ENCODE measurements at regions not wholly inside any gene's neighbourhood (a gene's known extent, or its start where the extent isn't known, plus 50 kb on each side); places are given as distances from the start of the nearest gene placed in this dataset.
A peak's percentile ranks its signal among the peaks of the same experiment; 100 is the strongest.

DNA sequence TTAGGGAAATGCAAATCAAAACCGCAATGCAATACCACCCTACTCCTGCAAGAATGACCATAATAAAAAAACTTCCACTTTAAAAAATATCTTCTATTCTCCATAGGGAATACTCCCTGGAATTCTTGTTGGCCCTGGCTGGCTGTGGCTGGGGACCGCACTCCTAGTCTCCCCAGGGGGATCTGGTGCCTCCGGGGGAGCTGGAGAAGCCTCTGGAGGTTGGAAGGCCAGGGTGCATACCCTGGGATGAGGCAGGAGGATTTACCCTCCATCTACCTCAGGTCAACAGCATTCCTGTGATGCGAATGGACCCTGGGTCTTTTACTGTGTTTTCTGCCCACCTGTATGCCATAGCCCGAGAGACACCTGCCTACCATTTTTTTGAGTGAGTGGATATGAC, 120.0 kb upstream of the ZNF536 start:
- H3K4me2 ChIP-seq = no peak overlapping the region
- WGBS (ENCODE audit: missing lambda C conversion rate) = 7% methylated on average over 5 of the region's 5 CpGs
- ATAC-seq = no peak
- no peak overlapping the region for H3K4me3 ChIP-seq
- no peak overlapping the region for H3K27ac ChIP-seq
- no peak for TF ChIP-seq BCL3 (IDR thresholded peaks at IDR 0.05)
- no peak for TF ChIP-seq FOSB (CRISPR knock-in tag; IDR thresholded peaks at IDR 0.05)
- H3K9me3 ChIP-seq = no peaks in the 10 kb centered on the region
- CTCF ChIA-PET = interaction anchor here (1.3 kb wide), 1 partner anchor 11 kb away, joined by 4 read pairs; no protein-coding TSS in a partner anchor
- FAIRE-seq = no peak
- DNase-seq (ENCODE audit: low read depth in 1 of 2, low spot score in 1 of 2) = no peak
- no peaks in the 10 kb centered on the region for H3K4me1 ChIP-seq
- POLR2A ChIA-PET = no interaction called here

DNA sequence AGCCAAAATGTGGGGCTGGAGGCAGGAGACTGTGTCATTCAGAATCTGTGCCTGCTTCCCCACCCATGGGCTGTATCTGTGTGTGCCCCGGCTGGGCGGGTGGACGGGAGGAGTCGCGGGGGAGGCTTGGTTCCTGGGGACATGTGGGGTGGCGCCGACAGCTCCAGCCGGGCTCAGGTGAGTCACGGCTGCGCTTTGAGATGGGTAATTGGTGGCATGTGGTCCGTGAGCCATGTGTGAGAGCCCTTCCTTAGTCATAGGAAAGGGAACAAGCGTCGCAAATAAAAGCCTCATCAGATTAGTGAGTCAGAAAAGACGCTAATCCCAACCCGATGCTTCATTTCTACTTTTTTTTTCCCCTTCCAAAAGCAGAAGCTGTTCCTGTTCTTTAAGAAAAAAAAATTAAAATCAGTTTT, 118.6 kb upstream of the ZNF536 start:
- no peak overlapping the region for H3K27ac ChIP-seq
- ChIA-PET CTCF (no interaction called here), POLR2A (no interaction called here)
- no peaks in the 10 kb centered on the region for H3K4me1 ChIP-seq
- no peak overlapping the region for H3K4me3 ChIP-seq
- 9% methylated on average over 15 of the region's 15 CpGs for WGBS (ENCODE audit: missing lambda C conversion rate)
- peak in 1 of 2 experiments; percentile 14; a peak in 1 of 6 replicates for ATAC-seq
- FAIRE-seq = no peak
- TF ChIP-seq NPAS2 (CRISPR knock-in tag; IDR thresholded peaks at IDR 0.05; ENCODE audit: borderline replicate concordance) = no peak
- no peak for TF ChIP-seq CBX8 (IDR thresholded peaks at IDR 0.05)
- TF ChIP-seq ELK1 (IDR thresholded peaks at IDR 0.05; ENCODE audit: low read depth, low read length) = no peak
- TF ChIP-seq, protein P1, sequence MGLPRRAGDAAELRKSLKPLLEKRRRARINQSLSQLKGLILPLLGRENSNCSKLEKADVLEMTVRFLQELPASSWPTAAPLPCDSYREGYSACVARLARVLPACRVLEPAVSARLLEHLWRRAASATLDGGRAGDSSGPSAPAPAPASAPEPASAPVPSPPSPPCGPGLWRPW (IDR thresholded peaks at IDR 0.05) = no peak
- no peak overlapping the region for H3K4me2 ChIP-seq
- DNase-seq (ENCODE audit: low read depth in 1 of 2, low spot score in 1 of 2) = no peak
- no peaks in the 10 kb centered on the region; the same call in 2 of the 3 replicates for H3K9me3 ChIP-seq

DNA sequence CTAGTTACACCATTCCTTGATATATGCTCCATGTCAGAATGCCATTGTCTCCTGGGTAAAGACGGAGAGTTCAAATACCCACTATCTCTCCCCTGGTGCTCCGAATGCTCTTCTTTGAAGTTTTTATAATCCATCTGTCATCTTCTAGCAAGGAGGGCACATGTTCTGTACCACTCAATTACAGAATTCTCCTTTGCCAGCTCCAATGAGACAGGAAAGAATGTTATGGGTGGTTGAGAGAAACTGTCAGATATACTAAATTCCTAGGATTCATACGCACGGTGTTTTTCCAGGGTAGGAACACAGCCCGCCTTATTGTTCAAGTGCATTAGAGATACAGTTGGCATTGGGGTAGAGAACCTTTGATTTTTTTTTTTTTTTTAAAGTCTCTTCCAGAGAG, 118.0 kb upstream of the ZNF536 start:
- no peak for TF ChIP-seq ZC3H11A (IDR thresholded peaks at IDR 0.05)
- TF ChIP-seq EHMT2 (IDR thresholded peaks at IDR 0.05; ENCODE audit: low read depth) = no peak
- no peak for TF ChIP-seq ATOH8 (CRISPR knock-in tag; IDR thresholded peaks at IDR 0.05; ENCODE audit: low read depth)
- TF ChIP-seq FOXS1 (CRISPR knock-in tag; IDR thresholded peaks at IDR 0.05) = no peak
- TF ChIP-seq SREBF2 (IDR thresholded peaks at IDR 0.05) = no peak
- TF ChIP-seq RCOR1 (IDR thresholded peaks at IDR 0.05; ENCODE audit: low read depth, low read length) = no peak
- TF ChIP-seq, protein P2, sequence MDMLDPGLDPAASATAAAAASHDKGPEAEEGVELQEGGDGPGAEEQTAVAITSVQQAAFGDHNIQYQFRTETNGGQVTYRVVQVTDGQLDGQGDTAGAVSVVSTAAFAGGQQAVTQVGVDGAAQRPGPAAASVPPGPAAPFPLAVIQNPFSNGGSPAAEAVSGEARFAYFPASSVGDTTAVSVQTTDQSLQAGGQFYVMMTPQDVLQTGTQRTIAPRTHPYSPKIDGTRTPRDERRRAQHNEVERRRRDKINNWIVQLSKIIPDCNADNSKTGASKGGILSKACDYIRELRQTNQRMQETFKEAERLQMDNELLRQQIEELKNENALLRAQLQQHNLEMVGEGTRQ (IDR thresholded peaks at IDR 0.05) = no peak
- no peak for TF ChIP-seq RAD21 (conservative IDR thresholded peaks at IDR 0.05 in 1 of 2, IDR thresholded peaks at IDR 0.05 in 1 of 2)
- no peak for TF ChIP-seq PHF8 (IDR thresholded peaks at IDR 0.05; ENCODE audit: borderline replicate concordance, low read depth)
- TF ChIP-seq KDM5A (IDR thresholded peaks at IDR 0.05) = no peak
- TF ChIP-seq EP300 (IDR thresholded peaks at IDR 0.05) = no peak
- no peak for TF ChIP-seq CTCF (IDR thresholded peaks at IDR 0.05)
- TF ChIP-seq CBX2 (IDR thresholded peaks at IDR 0.05; ENCODE audit: borderline replicate concordance, low read depth) = no peak
- TF ChIP-seq, protein P3, sequence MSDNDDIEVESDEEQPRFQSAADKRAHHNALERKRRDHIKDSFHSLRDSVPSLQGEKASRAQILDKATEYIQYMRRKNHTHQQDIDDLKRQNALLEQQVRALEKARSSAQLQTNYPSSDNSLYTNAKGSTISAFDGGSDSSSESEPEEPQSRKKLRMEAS (IDR thresholded peaks at IDR 0.05) = no peak
- TF ChIP-seq NR3C1 (IDR thresholded peaks at IDR 0.05) = no peak
- no peak for TF ChIP-seq REST (IDR thresholded peaks at IDR 0.05)
- no peak for TF ChIP-seq FOSB (CRISPR knock-in tag; IDR thresholded peaks at IDR 0.05)
- 35% methylated on average over 5 of the region's 5 CpGs for WGBS (ENCODE audit: missing lambda C conversion rate)
- ChIA-PET CTCF (no interaction called here), POLR2A (interaction anchor here (1.2 kb wide), 1 partner anchor 37 kb away, joined by 3 read pairs; no protein-coding TSS in a partner anchor)
- FAIRE-seq (no peak), DNase-seq (ENCODE audit: low read depth in 1 of 2, low spot score in 1 of 2) (no peak), ATAC-seq (no peak)
- Histone ChIP-seq H3K27ac (no peak overlapping the region), H3K9me3 (no peaks in the 10 kb centered on the region; the same call in 2 of the 3 replicates), H3K4me2 (no peak overlapping the region), H3K4me1 (no peaks in the 10 kb centered on the region), H3K4me3 (no peak overlapping the region)

All from A549 (cell line).